Esophagus muscularis mucosa (tissue), 3 donors: ENCODE measurements at regions not wholly inside any gene's neighbourhood (a gene's known extent, or its start where the extent isn't known, plus 50 kb on each side); places are given as distances from the start of the nearest gene placed in this dataset.

Source experiments
- CTCF ChIP-seq, 3 experiments: fragments of 200-600 bp in 2 of 3; fragments of 450-650 bp in 1 of 3; sonication (generic) in 2 of 3; IDR thresholded peaks; one replicate each; pipeline ENCODE4 v1.5.1; 2017 to 2019; ENCODE audit warnings: antibody characterized with exemption in 3 of 3, mild to moderate bottlenecking in 2 of 3, moderate library complexity in 1 of 3
- POLR2AphosphoS5 ChIP-seq, 2 donors: sonication (generic); formaldehyde crosslinking; IDR thresholded peaks; one replicate each; pipeline ENCODE4 v1.6.1; 2017; ENCODE audit warnings: antibody characterized with exemption in 2 of 2

GRCh38 chrX:45497290-45497689 is 296.6 kb upstream of the DIPK2B start:
- TF ChIP-seq CTCF (IDR thresholded peaks at IDR 0.05): no peak
- TF ChIP-seq POLR2AphosphoS5 (IDR thresholded peaks at IDR 0.05): no peak
